ENCODE measurements at regions not wholly inside any gene's neighbourhood (a gene's known extent, or its start where the extent isn't known, plus 50 kb on each side); places are given as distances from the start of the nearest gene placed in this dataset.

DNA sequence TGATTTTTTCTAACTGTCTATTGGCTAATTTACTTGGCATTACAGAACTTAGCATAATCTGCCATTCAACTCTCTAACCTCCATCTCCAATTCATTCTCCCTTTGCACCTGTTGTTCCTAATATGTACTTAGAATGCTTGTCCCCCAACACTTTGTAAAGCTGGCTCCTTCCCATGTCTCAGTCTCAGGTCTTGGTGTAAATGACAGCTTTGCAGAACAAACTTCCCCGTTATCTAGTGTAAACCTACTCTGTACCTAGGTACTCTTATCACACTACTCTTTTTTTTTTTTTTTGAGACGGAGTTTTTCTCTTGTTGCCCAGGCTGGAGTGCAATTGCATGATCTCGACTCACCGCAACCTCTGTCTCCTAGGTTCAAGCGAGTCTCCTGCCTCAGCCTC is 77.2 kb upstream of the CTNNA1 start:
- TF ChIP-seq EP300 (conservative IDR thresholded peaks at IDR 0.05; ENCODE audit: poor library complexity, severe bottlenecking), result no peak
- TF ChIP-seq EZH2 (IDR thresholded peaks at IDR 0.05; ENCODE audit: borderline replicate concordance, insufficient read depth, low read length, poor library complexity, severe bottlenecking), result no peak
- TF ChIP-seq MXI1 (conservative IDR thresholded peaks at IDR 0.05; ENCODE audit: poor library complexity, severe bottlenecking), result no peak
- TF ChIP-seq, protein P1, sequence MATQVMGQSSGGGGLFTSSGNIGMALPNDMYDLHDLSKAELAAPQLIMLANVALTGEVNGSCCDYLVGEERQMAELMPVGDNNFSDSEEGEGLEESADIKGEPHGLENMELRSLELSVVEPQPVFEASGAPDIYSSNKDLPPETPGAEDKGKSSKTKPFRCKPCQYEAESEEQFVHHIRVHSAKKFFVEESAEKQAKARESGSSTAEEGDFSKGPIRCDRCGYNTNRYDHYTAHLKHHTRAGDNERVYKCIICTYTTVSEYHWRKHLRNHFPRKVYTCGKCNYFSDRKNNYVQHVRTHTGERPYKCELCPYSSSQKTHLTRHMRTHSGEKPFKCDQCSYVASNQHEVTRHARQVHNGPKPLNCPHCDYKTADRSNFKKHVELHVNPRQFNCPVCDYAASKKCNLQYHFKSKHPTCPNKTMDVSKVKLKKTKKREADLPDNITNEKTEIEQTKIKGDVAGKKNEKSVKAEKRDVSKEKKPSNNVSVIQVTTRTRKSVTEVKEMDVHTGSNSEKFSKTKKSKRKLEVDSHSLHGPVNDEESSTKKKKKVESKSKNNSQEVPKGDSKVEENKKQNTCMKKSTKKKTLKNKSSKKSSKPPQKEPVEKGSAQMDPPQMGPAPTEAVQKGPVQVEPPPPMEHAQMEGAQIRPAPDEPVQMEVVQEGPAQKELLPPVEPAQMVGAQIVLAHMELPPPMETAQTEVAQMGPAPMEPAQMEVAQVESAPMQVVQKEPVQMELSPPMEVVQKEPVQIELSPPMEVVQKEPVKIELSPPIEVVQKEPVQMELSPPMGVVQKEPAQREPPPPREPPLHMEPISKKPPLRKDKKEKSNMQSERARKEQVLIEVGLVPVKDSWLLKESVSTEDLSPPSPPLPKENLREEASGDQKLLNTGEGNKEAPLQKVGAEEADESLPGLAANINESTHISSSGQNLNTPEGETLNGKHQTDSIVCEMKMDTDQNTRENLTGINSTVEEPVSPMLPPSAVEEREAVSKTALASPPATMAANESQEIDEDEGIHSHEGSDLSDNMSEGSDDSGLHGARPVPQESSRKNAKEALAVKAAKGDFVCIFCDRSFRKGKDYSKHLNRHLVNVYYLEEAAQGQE (IDR thresholded peaks at IDR 0.05; ENCODE audit: borderline replicate concordance), result no peak
- no peak for TF ChIP-seq TAF1 (IDR thresholded peaks at IDR 0.05; ENCODE audit: low read depth)
- Histone ChIP-seq H3K36me3 (ENCODE audit: insufficient read depth, low read length) (no peaks in the 10 kb centered on the region), H3K9ac (ENCODE audit: low read length) (no peak overlapping the region), H3K27ac (ENCODE audit: low read length) (no peak overlapping the region), H3K79me2 (replicated peaks; ENCODE audit: insufficient read depth, low read length) (no peaks in the 10 kb centered on the region), H3K9me2 (ENCODE audit: insufficient read depth, low read length) (no peaks in the 10 kb centered on the region), H3K27me3 (ENCODE audit: insufficient read depth, low read depth, low read length) (no peaks in the 10 kb centered on the region), H2AFZ (ENCODE audit: low read depth, low read length) (no peak overlapping the region), H3K4me3 (ENCODE audit: low read length) (no peak overlapping the region), H4K20me1 (ENCODE audit: insufficient read depth) (no peaks in the 10 kb centered on the region), H3K9me3 (ENCODE audit: low read length) (no peaks in the 10 kb centered on the region), H3K4me2 (ENCODE audit: low read length) (no peak overlapping the region), H3F3A (ENCODE audit: insufficient read depth, low read length, poor library complexity, severe bottlenecking) (no peaks in the 10 kb centered on the region)

GRCh38 chr5:138668451-138669380 is 84.5 kb upstream of the CTNNA1 start:
- no peak overlapping the region for H2AFZ ChIP-seq (ENCODE audit: low read depth, low read length)

More at GRCh38 chr5:138668451-138669380, 84.5 kb upstream of the CTNNA1 start:
- Histone ChIP-seq H3K27ac (ENCODE audit: low read length) (no peak overlapping the region), H3F3A (ENCODE audit: insufficient read depth, low read length, poor library complexity, severe bottlenecking) (no peaks in the 10 kb centered on the region), H3K4me2 (ENCODE audit: low read length) (no peak overlapping the region), H4K20me1 (ENCODE audit: insufficient read depth) (no peaks in the 10 kb centered on the region), H3K9me3 (ENCODE audit: low read length) (no peaks in the 10 kb centered on the region), H3K79me2 (replicated peaks; ENCODE audit: insufficient read depth, low read length) (no peaks in the 10 kb centered on the region), H3K27me3 (ENCODE audit: insufficient read depth, low read depth, low read length) (no peaks in the 10 kb centered on the region), H3K36me3 (ENCODE audit: insufficient read depth, low read length) (no peaks in the 10 kb centered on the region), H3K9me2 (ENCODE audit: insufficient read depth, low read length) (no peaks in the 10 kb centered on the region), H3K4me3 (ENCODE audit: low read length) (no peak overlapping the region), H3K9ac (ENCODE audit: low read length) (no peak overlapping the region)
- no peak for TF ChIP-seq RAD21 (conservative IDR thresholded peaks at IDR 0.05)
- TF ChIP-seq EZH2 (IDR thresholded peaks at IDR 0.05; ENCODE audit: borderline replicate concordance, insufficient read depth, low read length, poor library complexity, severe bottlenecking), result no peak
- TF ChIP-seq TAF1 (IDR thresholded peaks at IDR 0.05; ENCODE audit: low read depth), result no peak
- no peak for TF ChIP-seq SMC3 (conservative IDR thresholded peaks at IDR 0.05; ENCODE audit: poor library complexity)
- TF ChIP-seq POLR2AphosphoS5 (IDR thresholded peaks at IDR 0.05), result no peak
- TF ChIP-seq, protein P1 (IDR thresholded peaks at IDR 0.05; ENCODE audit: borderline replicate concordance), result no peak
- no peak for TF ChIP-seq CTCF (IDR thresholded peaks at IDR 0.05; ENCODE audit: poor library complexity, severe bottlenecking)
- no peak for TF ChIP-seq EP300 (conservative IDR thresholded peaks at IDR 0.05; ENCODE audit: poor library complexity, severe bottlenecking)
- TF ChIP-seq MXI1 (conservative IDR thresholded peaks at IDR 0.05; ENCODE audit: poor library complexity, severe bottlenecking), result no peak

All from neural cell (in vitro differentiated cells).